ENCODE measurements at regions not wholly inside any gene's neighbourhood (a gene's known extent, or its start where the extent isn't known, plus 50 kb on each side); places are given as distances from the start of the nearest gene placed in this dataset.

DNA sequence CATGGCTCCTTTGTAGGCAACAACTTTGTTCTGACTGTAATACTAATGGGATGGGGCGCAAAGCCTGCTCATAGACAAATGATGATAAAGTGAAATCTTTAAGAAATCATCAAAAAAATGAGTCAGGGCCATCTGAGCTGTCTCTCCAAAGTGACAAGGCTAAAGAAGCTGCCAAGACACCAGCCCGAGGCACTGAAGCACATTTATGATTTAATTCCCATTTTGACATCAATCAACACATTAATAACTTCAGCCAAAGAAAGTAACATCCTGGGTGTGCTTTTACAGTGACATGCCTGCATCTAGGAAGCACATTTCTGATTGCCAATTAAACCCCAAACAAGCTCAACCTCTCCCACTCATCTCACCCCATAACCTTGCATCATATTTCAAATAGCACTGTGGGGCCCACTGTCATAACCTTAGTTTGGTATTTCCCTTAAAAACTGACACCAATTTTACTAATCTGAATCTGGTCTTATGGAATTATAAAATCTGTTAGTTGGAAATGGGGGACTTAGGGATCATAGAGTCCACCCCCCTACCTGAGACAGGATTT is 676.6 kb downstream of the TOX3 start:
- H3K4me3 Mint-ChIP-seq = no peak overlapping the region

DNA sequence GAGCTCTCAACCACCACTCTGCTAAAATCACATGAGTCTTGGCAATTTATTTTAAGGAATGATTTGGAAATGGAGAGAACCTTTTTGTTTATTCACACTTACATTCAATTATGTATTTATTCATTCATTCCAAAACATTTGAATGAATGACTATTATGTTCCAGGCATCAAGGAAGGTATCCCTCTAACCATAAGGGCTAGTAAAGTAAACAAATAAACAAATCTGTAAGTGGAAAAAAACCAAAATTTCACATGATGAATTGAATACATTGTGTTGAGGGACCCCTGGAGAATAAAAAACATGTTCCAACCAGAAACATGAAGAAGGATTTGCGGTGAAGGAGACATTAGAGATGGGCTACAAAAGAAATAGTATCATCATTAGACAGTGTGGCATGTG is 677.8 kb downstream of the TOX3 start:
- no peaks in the 10 kb centered on the region for H3K9me3 Mint-ChIP-seq
- TF ChIP-seq, protein P1, sequence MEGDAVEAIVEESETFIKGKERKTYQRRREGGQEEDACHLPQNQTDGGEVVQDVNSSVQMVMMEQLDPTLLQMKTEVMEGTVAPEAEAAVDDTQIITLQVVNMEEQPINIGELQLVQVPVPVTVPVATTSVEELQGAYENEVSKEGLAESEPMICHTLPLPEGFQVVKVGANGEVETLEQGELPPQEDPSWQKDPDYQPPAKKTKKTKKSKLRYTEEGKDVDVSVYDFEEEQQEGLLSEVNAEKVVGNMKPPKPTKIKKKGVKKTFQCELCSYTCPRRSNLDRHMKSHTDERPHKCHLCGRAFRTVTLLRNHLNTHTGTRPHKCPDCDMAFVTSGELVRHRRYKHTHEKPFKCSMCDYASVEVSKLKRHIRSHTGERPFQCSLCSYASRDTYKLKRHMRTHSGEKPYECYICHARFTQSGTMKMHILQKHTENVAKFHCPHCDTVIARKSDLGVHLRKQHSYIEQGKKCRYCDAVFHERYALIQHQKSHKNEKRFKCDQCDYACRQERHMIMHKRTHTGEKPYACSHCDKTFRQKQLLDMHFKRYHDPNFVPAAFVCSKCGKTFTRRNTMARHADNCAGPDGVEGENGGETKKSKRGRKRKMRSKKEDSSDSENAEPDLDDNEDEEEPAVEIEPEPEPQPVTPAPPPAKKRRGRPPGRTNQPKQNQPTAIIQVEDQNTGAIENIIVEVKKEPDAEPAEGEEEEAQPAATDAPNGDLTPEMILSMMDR (conservative IDR thresholded peaks at IDR 0.05) = no peak
- H3K4me3 Mint-ChIP-seq = no peak overlapping the region
- no peak overlapping the region for H3K27ac Mint-ChIP-seq
- H3K36me3 Mint-ChIP-seq = no peaks in the 10 kb centered on the region
- no peak for DNase-seq (ENCODE audit: extremely low spot score, unreplicated experiment)
- peaks cover 5% of the 10 kb centered on the region for H3K4me1 Mint-ChIP-seq (ENCODE audit: unreplicated experiment)
- peaks cover 63% of the 10 kb centered on the region for H3K27me3 Mint-ChIP-seq

More for the DNA sequence above, 676.6 kb downstream of the TOX3 start:
- H3K9me3 Mint-ChIP-seq = no peaks in the 10 kb centered on the region
- H3K27me3 Mint-ChIP-seq = peaks cover 61% of the 10 kb centered on the region
- no peak overlapping the region for H3K27ac Mint-ChIP-seq
- TF ChIP-seq, protein P1 (conservative IDR thresholded peaks at IDR 0.05) = no peak
- peaks cover 5% of the 10 kb centered on the region for H3K4me1 Mint-ChIP-seq (ENCODE audit: unreplicated experiment)
- no peak for DNase-seq (ENCODE audit: extremely low spot score, unreplicated experiment)
- no peaks in the 10 kb centered on the region for H3K36me3 Mint-ChIP-seq

DNA sequence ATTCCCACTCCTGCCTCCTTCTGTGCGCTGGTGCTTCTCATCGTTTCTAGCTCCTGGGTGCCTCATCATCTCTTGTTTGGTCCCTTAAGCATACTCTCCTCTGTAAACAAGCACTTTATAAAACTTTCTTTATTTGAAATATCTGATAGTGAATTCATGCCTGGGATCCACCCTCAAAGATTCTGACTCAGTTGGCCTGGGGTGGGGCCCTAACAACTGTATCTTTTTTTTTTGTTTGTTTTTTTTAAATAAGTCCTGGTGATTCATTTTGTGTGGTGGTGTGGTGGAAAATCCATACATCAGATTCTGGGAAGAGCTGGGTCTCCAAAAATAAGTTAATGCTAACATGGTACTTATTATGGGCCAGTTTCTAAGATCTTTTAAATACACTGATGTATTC is 678.3 kb downstream of the TOX3 start:
- peaks cover 5% of the 10 kb centered on the region for H3K4me1 Mint-ChIP-seq (ENCODE audit: unreplicated experiment)
- TF ChIP-seq, protein P1 (conservative IDR thresholded peaks at IDR 0.05) = no peak
- H3K9me3 Mint-ChIP-seq = no peaks in the 10 kb centered on the region
- H3K4me3 Mint-ChIP-seq = no peak overlapping the region
- no peak for DNase-seq (ENCODE audit: extremely low spot score, unreplicated experiment)
- peaks cover 63% of the 10 kb centered on the region for H3K27me3 Mint-ChIP-seq
- H3K36me3 Mint-ChIP-seq = no peaks in the 10 kb centered on the region
- no peak overlapping the region for H3K27ac Mint-ChIP-seq

DNA sequence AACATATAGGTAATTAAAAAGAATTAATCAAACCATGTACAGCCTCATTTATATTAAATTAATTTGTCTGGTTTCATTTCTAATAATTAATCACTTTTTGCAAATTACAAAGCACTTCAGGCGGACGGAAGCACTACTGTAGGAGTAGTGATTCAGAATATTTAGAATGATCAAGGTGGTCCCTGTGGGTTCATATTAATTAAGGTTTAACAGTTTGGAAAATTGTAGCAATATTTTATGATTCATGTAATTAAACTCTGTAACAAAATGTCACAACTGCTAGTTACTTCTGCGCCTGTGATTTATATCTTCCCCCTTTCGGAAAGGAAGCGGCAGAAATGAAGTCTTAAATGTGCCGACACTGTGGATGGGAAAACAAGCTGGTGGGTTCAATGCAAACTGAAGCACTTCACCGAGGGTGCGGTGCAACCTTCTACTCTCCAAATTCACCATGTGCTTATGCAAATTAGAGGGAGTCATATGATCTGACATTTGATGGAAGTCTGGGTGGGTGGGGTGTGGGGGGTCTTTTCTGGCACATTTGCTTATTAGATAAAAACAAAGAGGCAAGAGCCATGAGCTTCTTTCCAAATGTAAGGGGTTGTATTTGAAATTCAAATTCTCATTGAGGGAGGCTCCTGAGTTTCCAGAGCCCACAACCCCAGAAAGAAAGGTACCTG is 679.4 kb downstream of the TOX3 start:
- Mint-ChIP-seq H3K36me3 (no peaks in the 10 kb centered on the region), H3K27ac (no peak overlapping the region), H3K27me3 (peaks cover 63% of the 10 kb centered on the region), H3K4me3 (no peak overlapping the region), H3K4me1 (ENCODE audit: unreplicated experiment) (peaks cover 5% of the 10 kb centered on the region), H3K9me3 (no peaks in the 10 kb centered on the region)
- no peak for DNase-seq (ENCODE audit: extremely low spot score, unreplicated experiment)
- TF ChIP-seq, protein P1 (conservative IDR thresholded peaks at IDR 0.05) = no peak

DNA sequence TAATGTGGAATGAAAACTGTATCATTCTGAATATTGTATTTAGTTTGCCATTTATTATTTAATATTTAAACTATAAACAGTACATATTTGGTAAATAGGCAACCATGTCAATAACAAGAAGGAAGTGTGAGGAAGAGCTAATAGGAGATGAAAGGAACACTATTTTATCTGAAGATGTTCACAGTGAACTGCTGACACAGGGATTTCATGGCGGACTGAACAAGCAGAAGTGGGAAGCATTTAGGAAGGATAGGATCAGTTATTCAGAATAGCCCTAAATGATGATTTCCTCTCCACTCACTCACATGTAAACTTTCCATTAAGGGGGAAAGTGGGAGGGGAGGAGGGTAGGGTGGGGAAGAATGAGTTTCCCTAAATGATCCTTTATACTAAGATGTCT is 682.4 kb downstream of the TOX3 start:
- H3K27me3 Mint-ChIP-seq = peaks cover 59% of the 10 kb centered on the region
- no peak overlapping the region for H3K4me3 Mint-ChIP-seq
- no peak overlapping the region for H3K27ac Mint-ChIP-seq
- DNase-seq (ENCODE audit: extremely low spot score, unreplicated experiment) = no peak
- TF ChIP-seq, protein P1 (conservative IDR thresholded peaks at IDR 0.05) = no peak
- no peaks in the 10 kb centered on the region for H3K4me1 Mint-ChIP-seq (ENCODE audit: unreplicated experiment)
- H3K36me3 Mint-ChIP-seq = no peaks in the 10 kb centered on the region
- H3K9me3 Mint-ChIP-seq = no peaks in the 10 kb centered on the region
